Liver (tissue), 8 donors: ENCODE measurements at regions not wholly inside any gene's neighbourhood (a gene's known extent, or its start where the extent isn't known, plus 50 kb on each side); places are given as distances from the start of the nearest gene placed in this dataset.

Source experiments
- DNase-seq: peaks from one replicate; pipeline ENCODE4 v3.0.0-alpha.2; 2017; ENCODE audit warnings: low spot score
- H3K27ac ChIP-seq, 2 donors: one replicate each; pipeline ENCODE4 v1.7.0; 2013; ENCODE audit warnings: inconsistent platforms in 2 of 2, low read length in 2 of 2, control low read depth in 1 of 2, low read depth in 1 of 2, mild to moderate bottlenecking in 1 of 2
- H3K27me3 ChIP-seq, 4 donors: one replicate each; pipeline versions ENCODE4 v1.6.1 to v1.7.0; 2013; ENCODE audit warnings: low read length in 3 of 4, inconsistent platforms in 1 of 4, mild to moderate bottlenecking in 1 of 4, moderate library complexity in 1 of 4; ENCODE audit not compliant: control insufficient read depth in 4 of 4, insufficient read depth in 4 of 4
- H3K36me3 ChIP-seq, 4 donors: one replicate each; pipeline versions ENCODE4 v1.6.1 to v1.7.0; 2013; ENCODE audit warnings: low read length in 3 of 4, mild to moderate bottlenecking in 3 of 4, low read depth in 1 of 4, moderate library complexity in 1 of 4; ENCODE audit not compliant: control insufficient read depth in 4 of 4, insufficient read depth in 3 of 4
- H3K4me1 ChIP-seq, 4 donors: one replicate each; pipeline versions ENCODE4 v1.6.1 to v1.7.0; 2013; ENCODE audit warnings: low read length in 3 of 4, mild to moderate bottlenecking in 3 of 4, moderate library complexity in 1 of 4; ENCODE audit not compliant: control insufficient read depth in 4 of 4, insufficient read depth in 4 of 4
- H3K4me3 ChIP-seq, 3 donors: one replicate each; pipeline versions ENCODE4 v1.6.1 to v1.7.0; 2013; ENCODE audit warnings: low read length in 3 of 3, control low read depth in 1 of 3, low read depth in 1 of 3, mild to moderate bottlenecking in 1 of 3
- H3K9ac ChIP-seq, 2 donors: one replicate each; pipeline ENCODE4 v1.7.0; 2013; ENCODE audit warnings: low read length in 2 of 2, mild to moderate bottlenecking in 2 of 2, moderate library complexity in 2 of 2, control low read depth in 1 of 2, low read depth in 1 of 2
- H3K9me3 ChIP-seq, 4 donors: one replicate each; pipeline versions ENCODE4 v1.6.1 to v1.7.0; 2013; ENCODE audit warnings: low read length in 3 of 4; ENCODE audit not compliant: control insufficient read depth in 4 of 4
- ATF3 ChIP-seq: IDR thresholded peaks from 2 replicates; pipeline ENCODE4 v1.6.1; 2016; ENCODE audit warnings: antibody characterized with exemption
- EGR1 ChIP-seq, 2 donors: IDR thresholded peaks; 2 replicates each; pipeline ENCODE4 v1.6.1; 2016 to 2018; ENCODE audit warnings: antibody characterized with exemption in 2 of 2, low read depth in 2 of 2
- FOXA1 ChIP-seq: IDR thresholded peaks from 2 replicates; pipeline ENCODE4 v1.6.1; 2016; ENCODE audit warnings: antibody characterized with exemption
- FOXA2 ChIP-seq: IDR thresholded peaks from 2 replicates; pipeline ENCODE4 v1.6.1; 2016; ENCODE audit warnings: antibody characterized with exemption
- GABPA ChIP-seq, 2 donors: IDR thresholded peaks in 1 of 2; conservative IDR thresholded peaks in 1 of 2; 2 replicates each; pipeline ENCODE4 v1.6.1; 2016; ENCODE audit warnings: antibody characterized with exemption in 2 of 2, mild to moderate bottlenecking in 1 of 2, moderate library complexity in 1 of 2
- HNF4A ChIP-seq, 2 donors: conservative IDR thresholded peaks; 2 replicates each; pipeline ENCODE4 v1.6.1; 2016; ENCODE audit warnings: antibody characterized with exemption in 2 of 2, mild to moderate bottlenecking in 2 of 2
- HNF4G ChIP-seq: IDR thresholded peaks from 2 replicates; pipeline ENCODE4 v1.6.1; 2016; ENCODE audit warnings: antibody characterized with exemption
- JUND ChIP-seq, 2 donors: IDR thresholded peaks; 2 replicates each; pipeline ENCODE4 v1.6.1; 2016; ENCODE audit warnings: antibody characterized with exemption in 2 of 2
- NR2F2 ChIP-seq: IDR thresholded peaks from 2 replicates; pipeline ENCODE4 v1.6.1; 2016; ENCODE audit warnings: antibody characterized with exemption
- RAD21 ChIP-seq, 2 donors: IDR thresholded peaks; 2 replicates each; pipeline ENCODE4 v1.6.1; 2016; ENCODE audit warnings: antibody characterized with exemption in 2 of 2, mild to moderate bottlenecking in 2 of 2
- REST ChIP-seq: IDR thresholded peaks from 2 replicates; pipeline ENCODE4 v1.6.1; 2016; ENCODE audit warnings: antibody characterized with exemption, mild to moderate bottlenecking
- TAF1 ChIP-seq: conservative IDR thresholded peaks from 2 replicates; pipeline ENCODE4 v1.6.1; 2016; ENCODE audit warnings: antibody characterized with exemption, mild to moderate bottlenecking
- YY1 ChIP-seq: IDR thresholded peaks from 2 replicates; pipeline ENCODE4 v1.6.1; 2016; ENCODE audit warnings: antibody characterized with exemption, mild to moderate bottlenecking
- WGBS: extraction: QIAGEN DNeasy Blood & Tissue Kit; methylation state at CpG from one replicate; pipeline ENCODE4 v1.1.7; 2013; 5-methylcytosine and 5-hydroxymethylcytosine counted together
- TF ChIP-seq, protein P1 (sequence below): IDR thresholded peaks from 2 replicates; pipeline ENCODE4 v1.6.1; 2016; ENCODE audit warnings: antibody characterized with exemption
- TF ChIP-seq, protein P2 (sequence below): fragments of 150-350 bp; IDR thresholded peaks from 2 replicates; pipeline ENCODE4 v1.5.1; 2017; ENCODE audit warnings: improper control_type of control experiment, low read depth, low read length; ENCODE audit not compliant: missing input control
- donor health status: healthy.
- donor health status: healthy.
- donor health status: healthy.
- donor health status: healthy.
- donor health status: healthy.

DNA sequence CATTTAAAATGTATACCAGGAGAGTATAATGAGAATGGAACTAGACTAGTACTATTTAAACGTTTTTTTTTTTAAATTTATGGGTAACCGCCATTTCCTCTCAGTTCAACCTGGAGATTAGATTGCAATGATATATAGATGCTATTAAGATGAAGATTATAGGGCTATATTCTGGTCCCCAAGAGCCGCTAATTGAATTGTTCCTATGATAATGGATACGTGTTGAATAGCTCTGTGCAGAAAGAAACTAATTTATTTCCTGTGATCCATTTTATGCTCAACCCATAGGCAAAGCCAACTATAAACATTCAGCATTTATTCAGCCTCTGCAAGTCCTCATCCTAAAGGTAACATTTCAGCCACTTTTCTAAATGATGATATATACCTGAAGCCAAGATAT lies 1595.1 kb upstream of the SEL1L start:
- Histone ChIP-seq H3K9me3 (no peaks in the 10 kb centered on the region), H3K27me3 (no peaks in the 10 kb centered on the region), H3K9ac (no peak overlapping the region), H3K4me1 (no peaks in the 10 kb centered on the region), H3K36me3 (no peaks in the 10 kb centered on the region), H3K27ac (no peak overlapping the region), H3K4me3 (no peak overlapping the region)
- TF ChIP-seq YY1 = no peak
- TF ChIP-seq HNF4G = no peak
- TF ChIP-seq TAF1 = no peak
- no peak for TF ChIP-seq EGR1 (IDR thresholded peaks at IDR 0.05; ENCODE audit: low read depth in 2 of 2)
- TF ChIP-seq GABPA (IDR thresholded peaks at IDR 0.05 in 1 of 2, conservative IDR thresholded peaks at IDR 0.05 in 1 of 2) = no peak
- no peak for TF ChIP-seq FOXA2
- no peak for TF ChIP-seq ATF3
- no peak for TF ChIP-seq FOXA1
- no peak for TF ChIP-seq NR2F2
- TF ChIP-seq, protein P1, sequence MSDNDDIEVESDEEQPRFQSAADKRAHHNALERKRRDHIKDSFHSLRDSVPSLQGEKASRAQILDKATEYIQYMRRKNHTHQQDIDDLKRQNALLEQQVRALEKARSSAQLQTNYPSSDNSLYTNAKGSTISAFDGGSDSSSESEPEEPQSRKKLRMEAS = no peak
- TF ChIP-seq, protein P2, sequence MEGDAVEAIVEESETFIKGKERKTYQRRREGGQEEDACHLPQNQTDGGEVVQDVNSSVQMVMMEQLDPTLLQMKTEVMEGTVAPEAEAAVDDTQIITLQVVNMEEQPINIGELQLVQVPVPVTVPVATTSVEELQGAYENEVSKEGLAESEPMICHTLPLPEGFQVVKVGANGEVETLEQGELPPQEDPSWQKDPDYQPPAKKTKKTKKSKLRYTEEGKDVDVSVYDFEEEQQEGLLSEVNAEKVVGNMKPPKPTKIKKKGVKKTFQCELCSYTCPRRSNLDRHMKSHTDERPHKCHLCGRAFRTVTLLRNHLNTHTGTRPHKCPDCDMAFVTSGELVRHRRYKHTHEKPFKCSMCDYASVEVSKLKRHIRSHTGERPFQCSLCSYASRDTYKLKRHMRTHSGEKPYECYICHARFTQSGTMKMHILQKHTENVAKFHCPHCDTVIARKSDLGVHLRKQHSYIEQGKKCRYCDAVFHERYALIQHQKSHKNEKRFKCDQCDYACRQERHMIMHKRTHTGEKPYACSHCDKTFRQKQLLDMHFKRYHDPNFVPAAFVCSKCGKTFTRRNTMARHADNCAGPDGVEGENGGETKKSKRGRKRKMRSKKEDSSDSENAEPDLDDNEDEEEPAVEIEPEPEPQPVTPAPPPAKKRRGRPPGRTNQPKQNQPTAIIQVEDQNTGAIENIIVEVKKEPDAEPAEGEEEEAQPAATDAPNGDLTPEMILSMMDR = no peak
- no peak for TF ChIP-seq HNF4A (conservative IDR thresholded peaks at IDR 0.05)
- no peak for TF ChIP-seq JUND (IDR thresholded peaks at IDR 0.05)
- TF ChIP-seq RAD21 (IDR thresholded peaks at IDR 0.05) = no peak
- no peak for DNase-seq
- WGBS = 66% methylated on average over 4 of the region's 4 CpGs

- 77% methylated on average over 3 of the region's 3 CpGs for WGBS
Measured at GRCh38 chr14:83129496-83129895, 1595.8 kb upstream of the SEL1L start.

More at GRCh38 chr14:83129496-83129895, 1595.8 kb upstream of the SEL1L start:
- Histone ChIP-seq H3K4me1 (no peaks in the 10 kb centered on the region), H3K36me3 (no peaks in the 10 kb centered on the region), H3K4me3 (no peak overlapping the region), H3K9me3 (no peaks in the 10 kb centered on the region), H3K27me3 (no peaks in the 10 kb centered on the region), H3K9ac (no peak overlapping the region), H3K27ac (no peak overlapping the region)
- TF ChIP-seq REST (no peak), ATF3 (no peak), JUND (IDR thresholded peaks at IDR 0.05) (no peak)
- no peak for DNase-seq
